ENCODE measurements at regions not wholly inside any gene's neighbourhood (a gene's known extent, or its start where the extent isn't known, plus 50 kb on each side); places are given as distances from the start of the nearest gene placed in this dataset.

GRCh38 chr17:20702692-20703091 lies 123.2 kb downstream of the CDRT15L2 start:
- TF ChIP-seq POLR2A (IDR thresholded peaks at IDR 0.05) (no peak), CTCF (IDR thresholded peaks at IDR 0.05) (no peak)
